ENCODE measurements at regions not wholly inside any gene's neighbourhood (a gene's known extent, or its start where the extent isn't known, plus 50 kb on each side); places are given as distances from the start of the nearest gene placed in this dataset.

DNA sequence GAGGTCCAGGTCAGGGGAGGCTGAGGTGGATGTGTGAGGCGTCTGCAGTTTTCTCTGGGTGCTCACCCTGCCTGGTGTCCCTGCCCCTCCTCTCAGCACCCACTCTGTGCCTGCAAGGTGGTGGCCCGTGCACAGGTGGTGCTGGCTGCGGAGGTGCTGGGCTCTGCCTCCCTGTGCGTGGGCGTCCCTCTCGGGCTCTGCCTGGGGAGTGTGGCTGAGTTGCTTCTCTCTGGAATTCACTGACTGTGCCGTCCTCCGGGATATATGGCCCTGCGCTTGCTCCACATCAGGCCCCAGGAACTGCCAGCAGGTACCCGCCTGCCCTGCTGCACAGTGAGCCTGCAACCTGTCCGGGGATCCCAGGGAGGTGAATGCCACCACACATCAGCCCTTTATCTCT lies 379.1 kb downstream of the TMEM121 start:
- Histone ChIP-seq H3K4me3 (replicated peaks; ENCODE audit: insufficient read depth, low read length) (no peak overlapping the region), H3K27me3 (ENCODE audit: insufficient read depth, poor library complexity, severe bottlenecking) (peaks cover 7% of the 10 kb centered on the region), H3K27ac (replicated peaks) (no peak overlapping the region)
- TF ChIP-seq GABPA (IDR thresholded peaks at IDR 0.05; ENCODE audit: low read depth) = no peak
- TF ChIP-seq POLR2AphosphoS5 (IDR thresholded peaks at IDR 0.05; ENCODE audit: low read depth) = no peak
- no peak for TF ChIP-seq SPI1 (IDR thresholded peaks at IDR 0.05; ENCODE audit: borderline replicate concordance, low read depth)
- TF ChIP-seq, protein P1, sequence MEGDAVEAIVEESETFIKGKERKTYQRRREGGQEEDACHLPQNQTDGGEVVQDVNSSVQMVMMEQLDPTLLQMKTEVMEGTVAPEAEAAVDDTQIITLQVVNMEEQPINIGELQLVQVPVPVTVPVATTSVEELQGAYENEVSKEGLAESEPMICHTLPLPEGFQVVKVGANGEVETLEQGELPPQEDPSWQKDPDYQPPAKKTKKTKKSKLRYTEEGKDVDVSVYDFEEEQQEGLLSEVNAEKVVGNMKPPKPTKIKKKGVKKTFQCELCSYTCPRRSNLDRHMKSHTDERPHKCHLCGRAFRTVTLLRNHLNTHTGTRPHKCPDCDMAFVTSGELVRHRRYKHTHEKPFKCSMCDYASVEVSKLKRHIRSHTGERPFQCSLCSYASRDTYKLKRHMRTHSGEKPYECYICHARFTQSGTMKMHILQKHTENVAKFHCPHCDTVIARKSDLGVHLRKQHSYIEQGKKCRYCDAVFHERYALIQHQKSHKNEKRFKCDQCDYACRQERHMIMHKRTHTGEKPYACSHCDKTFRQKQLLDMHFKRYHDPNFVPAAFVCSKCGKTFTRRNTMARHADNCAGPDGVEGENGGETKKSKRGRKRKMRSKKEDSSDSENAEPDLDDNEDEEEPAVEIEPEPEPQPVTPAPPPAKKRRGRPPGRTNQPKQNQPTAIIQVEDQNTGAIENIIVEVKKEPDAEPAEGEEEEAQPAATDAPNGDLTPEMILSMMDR (IDR thresholded peaks at IDR 0.05; ENCODE audit: insufficient read depth, low read length) = no peak
- TF ChIP-seq, protein P2, sequence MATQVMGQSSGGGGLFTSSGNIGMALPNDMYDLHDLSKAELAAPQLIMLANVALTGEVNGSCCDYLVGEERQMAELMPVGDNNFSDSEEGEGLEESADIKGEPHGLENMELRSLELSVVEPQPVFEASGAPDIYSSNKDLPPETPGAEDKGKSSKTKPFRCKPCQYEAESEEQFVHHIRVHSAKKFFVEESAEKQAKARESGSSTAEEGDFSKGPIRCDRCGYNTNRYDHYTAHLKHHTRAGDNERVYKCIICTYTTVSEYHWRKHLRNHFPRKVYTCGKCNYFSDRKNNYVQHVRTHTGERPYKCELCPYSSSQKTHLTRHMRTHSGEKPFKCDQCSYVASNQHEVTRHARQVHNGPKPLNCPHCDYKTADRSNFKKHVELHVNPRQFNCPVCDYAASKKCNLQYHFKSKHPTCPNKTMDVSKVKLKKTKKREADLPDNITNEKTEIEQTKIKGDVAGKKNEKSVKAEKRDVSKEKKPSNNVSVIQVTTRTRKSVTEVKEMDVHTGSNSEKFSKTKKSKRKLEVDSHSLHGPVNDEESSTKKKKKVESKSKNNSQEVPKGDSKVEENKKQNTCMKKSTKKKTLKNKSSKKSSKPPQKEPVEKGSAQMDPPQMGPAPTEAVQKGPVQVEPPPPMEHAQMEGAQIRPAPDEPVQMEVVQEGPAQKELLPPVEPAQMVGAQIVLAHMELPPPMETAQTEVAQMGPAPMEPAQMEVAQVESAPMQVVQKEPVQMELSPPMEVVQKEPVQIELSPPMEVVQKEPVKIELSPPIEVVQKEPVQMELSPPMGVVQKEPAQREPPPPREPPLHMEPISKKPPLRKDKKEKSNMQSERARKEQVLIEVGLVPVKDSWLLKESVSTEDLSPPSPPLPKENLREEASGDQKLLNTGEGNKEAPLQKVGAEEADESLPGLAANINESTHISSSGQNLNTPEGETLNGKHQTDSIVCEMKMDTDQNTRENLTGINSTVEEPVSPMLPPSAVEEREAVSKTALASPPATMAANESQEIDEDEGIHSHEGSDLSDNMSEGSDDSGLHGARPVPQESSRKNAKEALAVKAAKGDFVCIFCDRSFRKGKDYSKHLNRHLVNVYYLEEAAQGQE (IDR thresholded peaks at IDR 0.05; ENCODE audit: insufficient replicate concordance, low read depth) = no peak
- DNase-seq (ENCODE audit: low read depth in 1 of 2, low spot score in 1 of 2) = no peak

DNA sequence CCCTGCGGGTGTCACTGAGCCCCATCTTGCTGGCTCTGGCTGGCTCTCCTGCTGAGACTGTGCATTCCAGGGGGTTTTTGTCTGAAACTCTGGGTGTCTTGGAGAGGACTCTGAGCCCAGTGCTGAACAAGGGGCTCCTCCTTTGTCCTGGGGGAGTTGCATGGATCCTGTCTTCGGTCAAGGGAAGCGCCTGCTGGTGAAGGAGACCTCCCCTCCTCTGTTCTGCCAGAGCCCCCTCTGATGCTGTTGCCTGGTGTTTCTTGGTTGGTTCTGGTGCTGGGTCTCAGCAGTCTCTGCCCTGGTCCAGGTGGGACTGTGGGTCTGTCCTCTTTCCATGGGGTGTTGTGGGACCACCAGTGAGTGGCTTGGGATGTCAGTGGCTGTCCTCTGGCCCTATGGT lies 380.9 kb downstream of the TMEM121 start:
- Histone ChIP-seq H3K27ac (replicated peaks) (no peak overlapping the region), H3K27me3 (ENCODE audit: insufficient read depth, poor library complexity, severe bottlenecking) (peaks cover 7% of the 10 kb centered on the region), H3K4me3 (replicated peaks; ENCODE audit: insufficient read depth, low read length) (no peak overlapping the region)
- no peak for DNase-seq (ENCODE audit: low read depth in 1 of 2, low spot score in 1 of 2)
- TF ChIP-seq, protein P1 (IDR thresholded peaks at IDR 0.05; ENCODE audit: insufficient read depth, low read length) = no peak
- TF ChIP-seq, protein P2 (IDR thresholded peaks at IDR 0.05; ENCODE audit: insufficient replicate concordance, low read depth) = no peak
- TF ChIP-seq POLR2AphosphoS5 (IDR thresholded peaks at IDR 0.05; ENCODE audit: low read depth) (no peak), SPI1 (IDR thresholded peaks at IDR 0.05; ENCODE audit: borderline replicate concordance, low read depth) (no peak), GABPA (IDR thresholded peaks at IDR 0.05; ENCODE audit: low read depth) (no peak)

DNA sequence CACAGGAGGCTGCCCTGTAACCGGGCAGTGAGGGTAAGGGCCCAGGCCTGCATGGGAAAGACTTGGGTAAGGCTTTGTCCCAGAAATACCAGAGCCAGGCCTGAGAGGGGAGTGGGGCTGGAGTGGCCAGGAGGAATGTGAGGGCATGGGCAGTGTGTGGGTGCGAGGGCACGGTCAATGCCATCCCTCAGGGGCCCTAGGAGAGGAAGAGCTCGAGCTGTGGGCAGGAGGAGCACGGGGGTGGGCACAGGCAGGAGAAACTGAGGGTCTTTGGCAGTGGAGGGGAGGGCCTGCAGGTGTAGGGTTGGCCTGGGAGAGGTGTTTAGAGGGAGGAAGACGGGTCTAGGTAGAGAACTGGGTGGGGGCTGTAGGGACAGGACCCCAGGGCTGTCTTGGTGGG lies 381.6 kb downstream of the TMEM121 start:
- no peak overlapping the region for H3K27ac ChIP-seq (replicated peaks)
- no peak for DNase-seq (ENCODE audit: low read depth in 1 of 2, low spot score in 1 of 2)
- H3K4me3 ChIP-seq (replicated peaks; ENCODE audit: insufficient read depth, low read length) = no peak overlapping the region
- peaks cover 7% of the 10 kb centered on the region for H3K27me3 ChIP-seq (ENCODE audit: insufficient read depth, poor library complexity, severe bottlenecking)
- TF ChIP-seq SPI1 (IDR thresholded peaks at IDR 0.05; ENCODE audit: borderline replicate concordance, low read depth) (no peak), POLR2AphosphoS5 (IDR thresholded peaks at IDR 0.05; ENCODE audit: low read depth) (no peak), GABPA (IDR thresholded peaks at IDR 0.05; ENCODE audit: low read depth) (no peak)
- TF ChIP-seq, protein P2 (IDR thresholded peaks at IDR 0.05; ENCODE audit: insufficient replicate concordance, low read depth) = no peak
- TF ChIP-seq, protein P1 (IDR thresholded peaks at IDR 0.05; ENCODE audit: insufficient read depth, low read length) = no peak
